ENCODE measurements at regions not wholly inside any gene's neighbourhood (a gene's known extent, or its start where the extent isn't known, plus 50 kb on each side); places are given as distances from the start of the nearest gene placed in this dataset.

- no peak for DNase-seq (ENCODE audit: extremely low spot score)
- Histone ChIP-seq H3K36me3 (no peaks in the 10 kb centered on the region), H3K4me3 (no peak overlapping the region), H3K27me3 (no peaks in the 10 kb centered on the region), H3K27ac (replicated peaks in 1 of 4) (peak overlapping the region in 3 of 4 donors; percentile 37 to 62 (median 53)), H3K4me1 (peaks cover 5 to 35% (median 28%) of the 10 kb centered on the region in 4 donors), H3K9me3 (no peaks in the 10 kb centered on the region)
- WGBS = 48% methylated on average over 2 of the region's 2 CpGs
- TF ChIP-seq EP300 (IDR thresholded peaks at IDR 0.05) (no peak), POLR2AphosphoS5 (IDR thresholded peaks at IDR 0.05) (no peak), POLR2A (IDR thresholded peaks at IDR 0.05; ENCODE audit: low read depth) (no peak), CTCF (IDR thresholded peaks at IDR 0.05) (no peak)
- intact Hi-C loops (cut with DNase I) = no loop called here
These were observed 130.0 kb upstream of the ZNF648 start for GRCh38 chr1:182191381-182192115.

GRCh38 chr1:182189535-182190066 is 128.1 kb upstream of the ZNF648 start:
- no peaks in the 10 kb centered on the region for H3K36me3 ChIP-seq
- H3K4me3 ChIP-seq = no peak overlapping the region
- WGBS = 64% methylated on average over 3 of the region's 3 CpGs
- no peaks in the 10 kb centered on the region for H3K9me3 ChIP-seq
- TF ChIP-seq POLR2AphosphoS5 (IDR thresholded peaks at IDR 0.05) (no peak), EP300 (IDR thresholded peaks at IDR 0.05) (no peak), POLR2A (IDR thresholded peaks at IDR 0.05; ENCODE audit: low read depth) (no peak), CTCF (IDR thresholded peaks at IDR 0.05) (no peak)
- no peak overlapping the region for H3K27ac ChIP-seq (replicated peaks in 1 of 4)
- intact Hi-C loops (cut with DNase I) = no loop called here
- no peak for DNase-seq (ENCODE audit: extremely low spot score)
- H3K27me3 ChIP-seq = no peaks in the 10 kb centered on the region
- H3K4me1 ChIP-seq = peaks cover 7 to 45% (median 38%) of the 10 kb centered on the region in 4 donors

DNA sequence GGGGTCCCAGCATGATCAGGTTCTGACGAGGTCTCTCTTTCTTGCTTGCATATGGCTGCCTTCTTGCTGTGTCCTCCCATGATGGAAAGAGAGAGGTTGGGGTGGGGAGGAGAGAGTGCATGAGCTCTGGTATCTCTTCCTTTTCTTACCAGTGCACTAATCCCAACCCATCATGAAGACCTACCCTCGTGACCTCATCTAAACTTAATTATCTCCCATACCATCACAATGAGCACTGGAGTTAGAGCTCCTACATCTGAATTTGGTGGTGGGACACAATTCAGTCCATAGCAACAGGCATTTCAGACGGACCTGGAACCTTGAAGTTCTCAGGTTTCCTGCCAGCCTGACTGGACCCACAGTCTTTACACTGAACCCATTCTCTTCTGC is 125.2 kb upstream of the ZNF648 start:
- Histone ChIP-seq H3K36me3 (no peaks in the 10 kb centered on the region), H3K27me3 (no peaks in the 10 kb centered on the region), H3K4me1 (peaks cover 3 to 29% (median 27%) of the 10 kb centered on the region in 4 donors), H3K9me3 (no peaks in the 10 kb centered on the region), H3K4me3 (no peak overlapping the region), H3K27ac (replicated peaks in 1 of 4) (peak overlapping the region in 1 of 4 donors; percentile 27)
- TF ChIP-seq CTCF (IDR thresholded peaks at IDR 0.05) (no peak), POLR2A (IDR thresholded peaks at IDR 0.05; ENCODE audit: low read depth) (no peak), POLR2AphosphoS5 (IDR thresholded peaks at IDR 0.05) (no peak), EP300 (IDR thresholded peaks at IDR 0.05) (no peak)
- 79% methylated on average over 3 of the region's 3 CpGs for whole genome bisulfite sequencing
- no peak for DNase-seq (ENCODE audit: extremely low spot score)
- intact Hi-C loops (cut with DNase I) = no loop called here

DNA sequence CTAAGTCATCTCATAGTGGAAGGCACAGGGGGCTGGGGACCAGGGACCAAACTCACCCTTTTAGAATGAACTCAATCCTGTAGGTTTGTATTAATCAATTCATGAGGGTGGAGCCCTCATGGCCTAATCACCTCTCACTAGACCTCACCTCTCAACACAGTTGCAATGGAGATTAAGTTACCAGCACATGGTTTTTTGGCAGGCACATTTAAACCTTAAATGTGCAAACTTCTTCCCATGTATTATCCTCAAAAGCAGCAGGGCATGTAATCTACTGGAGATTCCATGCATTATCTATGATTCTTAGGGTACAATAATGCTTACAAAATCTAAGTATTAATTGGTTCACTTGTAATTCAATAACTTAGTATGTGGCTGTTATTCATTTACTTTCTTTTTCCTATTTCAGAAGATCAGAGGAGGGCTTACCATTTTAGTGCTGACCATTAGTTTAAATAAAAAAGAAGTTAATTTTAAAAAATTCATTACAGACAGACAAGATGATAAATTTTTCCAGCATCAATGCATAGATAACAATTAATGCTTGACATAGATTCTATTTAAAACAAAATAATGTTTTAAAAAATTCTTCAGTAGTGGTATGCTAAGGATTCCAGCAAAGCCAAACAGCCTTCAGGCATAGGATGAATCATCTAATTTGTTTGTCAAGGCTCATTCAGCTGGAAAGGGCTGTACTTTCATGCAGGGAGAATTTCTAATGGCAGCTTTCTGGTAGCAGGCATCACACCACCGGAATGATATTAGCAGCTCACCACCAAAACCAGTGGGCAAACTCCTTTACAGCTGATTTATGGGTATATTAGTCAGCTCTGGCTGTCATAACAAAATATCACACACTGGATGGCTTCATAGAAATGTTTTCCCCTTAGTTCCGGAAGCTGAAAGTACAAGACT is 124.6 kb upstream of the ZNF648 start:
- Histone ChIP-seq H3K27me3 (no peaks in the 10 kb centered on the region), H3K4me1 (peaks cover 2 to 27% (median 21%) of the 10 kb centered on the region in 4 donors), H3K9me3 (no peaks in the 10 kb centered on the region), H3K4me3 (no peak overlapping the region), H3K36me3 (no peaks in the 10 kb centered on the region), H3K27ac (replicated peaks in 1 of 4) (peak overlapping the region in 1 of 4 donors; percentile 27)
- intact Hi-C loops (cut with DNase I) = no loop called here
- WGBS = 75% methylated on average over 2 of the region's 2 CpGs
- no peak for TF ChIP-seq EP300 (IDR thresholded peaks at IDR 0.05)
- TF ChIP-seq POLR2AphosphoS5 (IDR thresholded peaks at IDR 0.05) = no peak
- no peak for TF ChIP-seq POLR2A (IDR thresholded peaks at IDR 0.05; ENCODE audit: low read depth)
- no peak for TF ChIP-seq CTCF (IDR thresholded peaks at IDR 0.05)
- DNase-seq (ENCODE audit: extremely low spot score) = no peak

Measured in esophagus muscularis mucosa (tissue), 4 donors.